Spleen (tissue), 7 donors: ENCODE measurements at regions not wholly inside any gene's neighbourhood (a gene's known extent, or its start where the extent isn't known, plus 50 kb on each side); places are given as distances from the start of the nearest gene placed in this dataset.

Source experiments
- POLR2A ChIP-seq, 3 donors: fragments of 450-650 bp; IDR thresholded peaks; one replicate each; pipeline ENCODE4 v1.5.1; 2017; ENCODE audit warnings: antibody characterized with exemption in 3 of 3, mild to moderate bottlenecking in 1 of 3
- TF ChIP-seq, protein P1 (sequence below), 11 experiments: fragments of 200-600 bp in 7 of 11; fragments of 450-650 bp in 4 of 11; sonication (generic) in 4 of 11; IDR thresholded peaks in 8 of 11; conservative IDR thresholded peaks in 3 of 11; 1 replicate in 7 of 11; 2 replicates in 4 of 11; pipeline versions ENCODE4 v1.4.0 to v1.8.0; 2016 to 2021; ENCODE audit warnings: antibody characterized with exemption in 11 of 11, inconsistent platforms in 4 of 11, mild to moderate bottlenecking in 1 of 11
- donor health status: DM: no; HTN: no; CAD: no; lungs with moderate emphysema.
- donor health status: DM: no; HTN: no; CAD: no.
- donor health status: DM: no; HTN: no; CAD: no.

DNA sequence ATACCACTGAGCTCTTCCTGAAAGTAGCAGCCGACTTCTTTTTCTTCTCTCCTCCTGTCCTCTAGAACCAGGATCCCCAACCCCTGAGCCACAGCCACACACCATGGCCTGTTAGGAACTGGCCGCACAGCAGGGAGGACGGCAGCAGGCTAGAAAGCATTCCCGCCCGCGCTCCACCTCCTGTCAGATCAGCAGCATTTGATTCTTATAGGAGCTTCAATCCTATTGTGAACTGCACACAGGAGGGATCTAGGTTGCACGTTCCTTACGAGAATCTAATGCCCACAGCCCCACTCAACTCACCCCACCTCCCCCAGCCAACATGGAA is 179.1 kb upstream of the SH3BP4 start:
- TF ChIP-seq, protein P1, sequence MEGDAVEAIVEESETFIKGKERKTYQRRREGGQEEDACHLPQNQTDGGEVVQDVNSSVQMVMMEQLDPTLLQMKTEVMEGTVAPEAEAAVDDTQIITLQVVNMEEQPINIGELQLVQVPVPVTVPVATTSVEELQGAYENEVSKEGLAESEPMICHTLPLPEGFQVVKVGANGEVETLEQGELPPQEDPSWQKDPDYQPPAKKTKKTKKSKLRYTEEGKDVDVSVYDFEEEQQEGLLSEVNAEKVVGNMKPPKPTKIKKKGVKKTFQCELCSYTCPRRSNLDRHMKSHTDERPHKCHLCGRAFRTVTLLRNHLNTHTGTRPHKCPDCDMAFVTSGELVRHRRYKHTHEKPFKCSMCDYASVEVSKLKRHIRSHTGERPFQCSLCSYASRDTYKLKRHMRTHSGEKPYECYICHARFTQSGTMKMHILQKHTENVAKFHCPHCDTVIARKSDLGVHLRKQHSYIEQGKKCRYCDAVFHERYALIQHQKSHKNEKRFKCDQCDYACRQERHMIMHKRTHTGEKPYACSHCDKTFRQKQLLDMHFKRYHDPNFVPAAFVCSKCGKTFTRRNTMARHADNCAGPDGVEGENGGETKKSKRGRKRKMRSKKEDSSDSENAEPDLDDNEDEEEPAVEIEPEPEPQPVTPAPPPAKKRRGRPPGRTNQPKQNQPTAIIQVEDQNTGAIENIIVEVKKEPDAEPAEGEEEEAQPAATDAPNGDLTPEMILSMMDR (IDR thresholded peaks at IDR 0.05 in 8 of 11, conservative IDR thresholded peaks at IDR 0.05 in 3 of 11) = no peak
- no peak for TF ChIP-seq POLR2A (IDR thresholded peaks at IDR 0.05)
